ENCODE measurements at regions not wholly inside any gene's neighbourhood (a gene's known extent, or its start where the extent isn't known, plus 50 kb on each side); places are given as distances from the start of the nearest gene placed in this dataset.

DNA sequence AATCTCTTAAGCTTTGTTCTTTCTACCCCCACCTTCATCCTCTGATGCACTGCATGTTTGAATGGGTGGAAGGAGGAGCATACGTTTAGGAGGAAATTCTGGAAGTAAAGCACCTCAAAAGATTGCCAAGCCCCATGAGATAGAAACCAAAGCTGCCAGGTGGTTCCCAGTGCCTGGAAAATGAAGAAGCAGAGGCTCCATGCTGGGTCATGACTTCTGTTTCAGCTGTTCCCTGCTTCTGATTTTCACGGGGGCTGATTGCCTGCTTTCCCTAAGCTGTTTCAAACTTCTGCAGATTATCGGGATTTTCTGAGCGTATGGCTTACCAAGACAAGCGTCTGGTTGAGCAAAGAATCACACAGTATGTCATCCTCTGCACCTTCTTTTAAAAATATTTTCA is 87.5 kb upstream of the SYNDIG1 start:
- Histone ChIP-seq H3K4me3 (no peak overlapping the region), H3K9me3 (no peaks in the 10 kb centered on the region), H3K36me3 (no peaks in the 10 kb centered on the region), H3K27me3 (replicated peaks; ENCODE audit: insufficient read depth) (peaks cover 1% of the 10 kb centered on the region), H3K4me1 (replicated peaks) (no peaks in the 10 kb centered on the region), H3K27ac (no peak overlapping the region)
- intact Hi-C loops (cut with DNase I), result no loop called here
- WGBS, result 65% methylated on average over 5 of the region's 5 CpGs
- DNase-seq (ENCODE audit: low spot score), result no peak
- TF ChIP-seq POLR2AphosphoS5 (IDR thresholded peaks at IDR 0.05) (no peak), POLR2A (IDR thresholded peaks at IDR 0.05) (no peak)
- TF ChIP-seq, protein P1, sequence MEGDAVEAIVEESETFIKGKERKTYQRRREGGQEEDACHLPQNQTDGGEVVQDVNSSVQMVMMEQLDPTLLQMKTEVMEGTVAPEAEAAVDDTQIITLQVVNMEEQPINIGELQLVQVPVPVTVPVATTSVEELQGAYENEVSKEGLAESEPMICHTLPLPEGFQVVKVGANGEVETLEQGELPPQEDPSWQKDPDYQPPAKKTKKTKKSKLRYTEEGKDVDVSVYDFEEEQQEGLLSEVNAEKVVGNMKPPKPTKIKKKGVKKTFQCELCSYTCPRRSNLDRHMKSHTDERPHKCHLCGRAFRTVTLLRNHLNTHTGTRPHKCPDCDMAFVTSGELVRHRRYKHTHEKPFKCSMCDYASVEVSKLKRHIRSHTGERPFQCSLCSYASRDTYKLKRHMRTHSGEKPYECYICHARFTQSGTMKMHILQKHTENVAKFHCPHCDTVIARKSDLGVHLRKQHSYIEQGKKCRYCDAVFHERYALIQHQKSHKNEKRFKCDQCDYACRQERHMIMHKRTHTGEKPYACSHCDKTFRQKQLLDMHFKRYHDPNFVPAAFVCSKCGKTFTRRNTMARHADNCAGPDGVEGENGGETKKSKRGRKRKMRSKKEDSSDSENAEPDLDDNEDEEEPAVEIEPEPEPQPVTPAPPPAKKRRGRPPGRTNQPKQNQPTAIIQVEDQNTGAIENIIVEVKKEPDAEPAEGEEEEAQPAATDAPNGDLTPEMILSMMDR (IDR thresholded peaks at IDR 0.05), result no peak

DNA sequence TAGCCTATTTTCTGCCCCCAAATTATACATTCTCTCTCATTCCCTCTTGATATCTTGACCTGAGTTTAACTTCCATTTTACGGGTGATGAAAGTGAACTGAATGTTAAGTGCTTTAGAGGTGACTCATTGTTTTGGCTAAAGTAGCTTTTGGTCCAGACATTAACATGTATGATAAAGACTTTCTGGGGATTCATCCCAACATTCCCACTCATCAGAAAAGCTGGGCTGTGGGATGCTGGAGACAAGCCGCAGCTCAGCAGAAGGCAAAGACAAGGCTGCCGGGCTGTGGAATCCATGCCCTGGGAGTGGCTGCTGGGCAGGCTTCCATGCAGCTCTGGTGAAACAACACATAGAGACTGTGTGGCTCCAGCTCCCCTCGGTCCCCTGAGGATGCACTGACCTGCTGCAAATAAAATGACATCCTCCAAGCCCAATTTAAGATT is 89.9 kb upstream of the SYNDIG1 start:
- WGBS, result 21% methylated on average over 4 of the region's 4 CpGs
- no peak for DNase-seq (ENCODE audit: low spot score)

DNA sequence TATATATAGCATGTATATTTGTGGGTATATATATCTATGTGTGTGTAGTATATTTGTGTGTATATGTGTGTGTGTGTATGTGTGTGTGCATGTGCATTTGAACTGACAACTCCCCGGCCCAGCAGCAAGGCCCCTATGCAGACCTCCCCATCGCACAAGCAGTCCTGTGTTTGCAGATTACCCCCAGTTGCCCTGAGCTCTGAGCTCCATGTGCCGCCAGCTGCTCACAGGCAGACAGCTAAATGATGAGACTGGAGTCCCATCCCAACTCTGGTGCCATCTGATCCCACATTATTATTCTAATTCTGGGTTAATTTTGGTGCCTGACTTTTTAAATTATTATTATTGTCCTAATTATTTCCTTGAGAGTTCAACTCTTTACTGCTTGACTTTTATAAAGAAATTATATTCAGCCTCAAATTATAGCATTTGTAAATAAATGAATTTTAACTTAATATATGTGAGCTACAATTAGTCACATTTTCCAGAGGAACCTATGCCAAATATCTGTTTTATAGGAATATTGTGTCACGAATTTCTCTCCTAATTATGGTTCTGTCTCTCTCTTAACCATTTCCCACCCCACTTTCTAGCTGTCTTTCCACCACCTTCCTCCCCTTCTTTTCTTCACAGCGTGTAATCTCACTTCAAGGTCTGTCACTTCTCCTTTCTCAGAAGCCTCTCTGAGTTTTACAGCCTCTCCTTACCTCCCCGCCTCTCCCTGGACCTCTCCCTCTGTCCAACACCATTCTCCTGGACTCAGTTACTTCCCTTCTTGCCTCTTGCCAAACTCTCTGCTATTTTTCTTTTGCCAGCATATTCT is 90.6 kb upstream of the SYNDIG1 start:
- TF ChIP-seq POLR2AphosphoS5 (IDR thresholded peaks at IDR 0.05) (no peak), POLR2A (IDR thresholded peaks at IDR 0.05) (no peak)
- TF ChIP-seq, protein P1 (IDR thresholded peaks at IDR 0.05), result no peak
- Histone ChIP-seq H3K27me3 (replicated peaks; ENCODE audit: insufficient read depth) (peaks cover 1% of the 10 kb centered on the region), H3K4me3 (no peak overlapping the region), H3K36me3 (no peaks in the 10 kb centered on the region), H3K27ac (no peak overlapping the region), H3K4me1 (replicated peaks) (no peaks in the 10 kb centered on the region), H3K9me3 (no peaks in the 10 kb centered on the region)
- 53% methylated on average over 6 of the region's 6 CpGs for WGBS
- intact Hi-C loops (cut with DNase I), result no loop called here
- no peak for DNase-seq (ENCODE audit: low spot score)

More for the DNA sequence above, 89.9 kb upstream of the SYNDIG1 start:
- H3K4me1 ChIP-seq (replicated peaks), result no peaks in the 10 kb centered on the region
- H3K4me3 ChIP-seq, result no peak overlapping the region
- no peak overlapping the region for H3K27ac ChIP-seq
- TF ChIP-seq POLR2A (IDR thresholded peaks at IDR 0.05), result no peak
- TF ChIP-seq, protein P1 (IDR thresholded peaks at IDR 0.05), result no peak
- no peak for TF ChIP-seq POLR2AphosphoS5 (IDR thresholded peaks at IDR 0.05)
- peaks cover 1% of the 10 kb centered on the region for H3K27me3 ChIP-seq (replicated peaks; ENCODE audit: insufficient read depth)
- H3K9me3 ChIP-seq, result no peaks in the 10 kb centered on the region
- intact Hi-C loops (cut with DNase I), result no loop called here
- no peaks in the 10 kb centered on the region for H3K36me3 ChIP-seq

DNA sequence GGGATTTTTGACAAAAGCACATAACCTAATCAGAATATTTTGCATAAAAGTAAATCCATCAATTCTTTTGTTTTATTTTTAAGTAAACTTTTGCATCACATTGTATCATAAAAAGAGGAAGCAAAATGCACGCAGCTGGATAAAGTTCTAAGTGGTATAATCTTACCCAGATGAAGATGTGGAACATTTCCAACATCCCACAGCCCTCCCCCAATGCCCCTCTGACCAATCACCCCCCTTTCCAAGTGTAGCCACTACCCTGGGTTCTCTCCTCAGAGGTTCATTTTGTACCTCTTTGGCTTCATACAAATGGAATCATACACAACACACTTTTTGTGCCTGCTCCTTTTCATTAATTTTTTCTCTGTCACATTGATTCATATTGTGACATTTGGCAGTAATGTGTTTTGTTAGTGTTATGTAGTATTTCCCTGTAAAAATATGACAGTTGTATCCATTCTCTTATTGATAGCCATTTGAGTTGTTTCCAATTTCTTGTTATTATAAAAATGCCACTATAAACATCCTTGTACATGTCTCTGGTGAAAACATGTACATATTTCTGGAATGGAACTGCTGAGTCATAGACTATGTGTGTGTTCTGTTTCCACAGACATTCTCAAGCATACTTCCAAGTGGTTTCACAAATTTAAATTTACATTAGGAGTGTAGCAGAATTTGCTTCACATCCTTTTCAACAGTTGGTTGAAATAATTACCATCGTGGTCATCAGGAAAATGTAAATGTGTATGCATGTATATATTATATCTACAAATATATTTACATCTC is 92.9 kb upstream of the SYNDIG1 start:
- no peak for DNase-seq (ENCODE audit: low spot score)
- intact Hi-C loops (cut with DNase I), result no loop called here
- Histone ChIP-seq H3K9me3 (no peaks in the 10 kb centered on the region), H3K4me1 (replicated peaks) (no peaks in the 10 kb centered on the region), H3K4me3 (no peak overlapping the region), H3K36me3 (no peaks in the 10 kb centered on the region), H3K27me3 (replicated peaks; ENCODE audit: insufficient read depth) (peaks cover 1% of the 10 kb centered on the region), H3K27ac (no peak overlapping the region)
- TF ChIP-seq POLR2A (IDR thresholded peaks at IDR 0.05) (no peak), POLR2AphosphoS5 (IDR thresholded peaks at IDR 0.05) (no peak)
- TF ChIP-seq, protein P1 (IDR thresholded peaks at IDR 0.05), result no peak
- WGBS, result 40% methylated on average over 2 of the region's 2 CpGs

Data from prostate gland (tissue), 2 donors.